Keratinocyte (primary cell): ENCODE measurements at regions not wholly inside any gene's neighbourhood (a gene's known extent, or its start where the extent isn't known, plus 50 kb on each side); places are given as distances from the start of the nearest gene placed in this dataset.
A peak's percentile ranks its signal among the peaks of the same experiment; 100 is the strongest.

Source experiments
- DNase-seq: peaks from one replicate; pipeline ENCODE4 v3.0.0-alpha.2; 2011; ENCODE audit warnings: low read depth, missing footprints, low spot score
- FAIRE-seq: peaks from 2 replicates; lab custom pipeline; 2011; peaks lifted over from hg19 to GRCh38; lab: Jason Lieb, UNC
- H2AFZ ChIP-seq: 2 replicates; pipeline ENCODE4 v1.6.0; 2012; ENCODE audit warnings: low read length, control low read depth, inconsistent platforms; ENCODE audit not compliant: control insufficient read depth
- H3K27ac ChIP-seq: 2 replicates; pipeline ENCODE4 v1.5.1; 2011; ENCODE audit warnings: low read length; ENCODE audit not compliant: control insufficient read depth, insufficient read depth
- H3K27me3 ChIP-seq: 3 replicates; pipeline ENCODE4 v1.6.0; 2011; ENCODE audit warnings: low read length; ENCODE audit not compliant: control insufficient read depth, insufficient read depth; ENCODE audit errors: extremely low read depth
- H3K36me3 ChIP-seq, 2 experiments: 2 replicates in 1 of 2; 3 replicates in 1 of 2; pipeline ENCODE4 v1.5.1; 2011; ENCODE audit warnings: low read length in 2 of 2, mild to moderate bottlenecking in 1 of 2; ENCODE audit not compliant: control insufficient read depth in 2 of 2, insufficient read depth in 2 of 2; ENCODE audit errors: extremely low read depth in 1 of 2
- H3K4me1 ChIP-seq: 3 replicates; pipeline ENCODE4 v1.5.1; 2011; ENCODE audit warnings: low read length; ENCODE audit not compliant: control insufficient read depth, insufficient read depth; ENCODE audit errors: extremely low read depth
- H3K4me2 ChIP-seq: 3 replicates; pipeline ENCODE4 v1.6.0; 2011; ENCODE audit warnings: low read depth, low read length; ENCODE audit not compliant: control insufficient read depth, insufficient read depth; ENCODE audit errors: extremely low read depth
- H3K4me3 ChIP-seq, 3 experiments: fragments of 200-600 bp in 1 of 3; sonication (generic) in 1 of 3; 2 replicates in 2 of 3; 3 replicates in 1 of 3; pipeline ENCODE4 v1.5.1; 2011 to 2016; ENCODE audit warnings: low read length in 3 of 3, mild to moderate bottlenecking in 3 of 3, control low read depth in 2 of 3, inconsistent platforms in 1 of 3, low read depth in 1 of 3, mixed read lengths in 1 of 3, mixed run types in 1 of 3, moderate library complexity in 1 of 3; ENCODE audit not compliant: control insufficient read depth in 2 of 3, insufficient read depth in 2 of 3; ENCODE audit errors: extremely low read depth in 1 of 3
- H3K79me2 ChIP-seq: 2 replicates; pipeline ENCODE4 v1.6.0; 2012; ENCODE audit warnings: low read length; ENCODE audit not compliant: control insufficient read depth, insufficient read depth
- H3K9ac ChIP-seq: 3 replicates; pipeline ENCODE4 v1.6.0; 2011; ENCODE audit warnings: low read length; ENCODE audit not compliant: control insufficient read depth, insufficient read depth; ENCODE audit errors: extremely low read depth
- H3K9me1 ChIP-seq: 3 replicates; pipeline ENCODE4 v1.6.0; 2011; ENCODE audit warnings: low read length; ENCODE audit not compliant: control insufficient read depth, insufficient read depth; ENCODE audit errors: extremely low read depth
- H3K9me3 ChIP-seq: 2 replicates; pipeline ENCODE4 v1.5.1; 2012; ENCODE audit warnings: low read depth, low read length; ENCODE audit not compliant: control insufficient read depth
- H4K20me1 ChIP-seq: 3 replicates; pipeline ENCODE4 v1.6.0; 2011; ENCODE audit warnings: low read length; ENCODE audit not compliant: control insufficient read depth, insufficient read depth; ENCODE audit errors: extremely low read depth
- CTCF ChIP-seq, 3 experiments: IDR thresholded peaks in 1 of 3; conservative IDR thresholded peaks in 1 of 3; optimal IDR thresholded peaks in 1 of 3; 2 replicates in 2 of 3; 3 replicates in 1 of 3; pipeline versions ENCODE3 to v1.5.1; 2011; ENCODE audit warnings: low read length in 3 of 3, mild to moderate bottlenecking in 3 of 3, moderate library complexity in 2 of 3, control low read depth in 1 of 3, inconsistent platforms in 1 of 3; ENCODE audit not compliant: insufficient read depth in 2 of 3; ENCODE audit errors: extremely low read depth in 1 of 3
- EZH2 ChIP-seq: IDR thresholded peaks from one replicate; pipeline ENCODE4 v1.6.1; 2012; ENCODE audit warnings: inconsistent platforms, mild to moderate bottlenecking, low read length, moderate library complexity
- dilution Hi-C: fragments of 300-500 bp; cut with MboI; formaldehyde crosslinking; loops from one replicate; pipeline ENCODE4 v1.7.0; 2020; ENCODE audit warnings: low sequenced_read_pairs; ENCODE audit not compliant: extremely low pct_ligation_motif_present

DNA sequence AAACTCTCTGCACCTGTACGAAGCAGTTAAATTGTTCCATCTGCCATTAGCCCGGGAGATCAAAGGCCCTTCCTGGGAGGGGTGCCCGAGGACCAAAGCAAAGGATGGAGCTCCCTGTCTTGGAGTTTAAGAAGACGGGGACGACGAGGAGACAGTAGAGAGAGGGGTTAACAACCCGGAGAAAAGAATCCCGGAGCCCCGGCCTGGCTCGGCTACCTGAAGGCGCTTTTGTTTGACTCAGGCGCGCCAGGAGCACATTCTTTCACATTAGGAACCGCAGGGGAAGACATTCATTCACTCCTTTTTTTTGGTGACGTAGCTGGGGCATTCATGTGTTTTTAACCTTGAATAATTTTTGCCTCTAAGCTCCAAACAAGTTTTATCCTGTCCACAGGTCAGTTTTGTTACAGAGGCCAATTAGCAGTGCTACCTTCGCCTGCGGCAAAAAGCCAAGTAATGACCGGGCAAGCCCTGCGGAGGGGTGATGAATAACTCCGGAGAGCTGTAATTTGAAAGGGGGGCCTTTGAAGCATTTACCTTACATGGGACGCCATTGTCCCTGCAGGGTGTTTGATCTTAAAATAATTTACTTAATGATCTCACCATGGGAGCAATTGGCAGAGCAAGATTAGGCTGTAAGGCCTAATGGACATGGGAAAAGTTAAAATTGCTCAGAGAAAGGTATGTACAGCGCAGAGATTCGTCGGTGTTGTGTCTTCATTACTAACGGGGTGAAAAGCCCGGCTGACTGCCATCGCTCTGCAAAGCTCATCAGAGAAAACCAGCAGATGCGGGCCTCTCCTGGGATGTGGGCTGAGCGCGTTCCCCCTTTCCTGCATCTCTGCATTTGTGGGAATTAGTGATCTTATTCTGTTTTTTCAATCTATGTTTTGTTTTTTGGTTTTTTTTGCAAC lies 258.0 kb upstream of the SP4 start:
- H3K4me3 ChIP-seq, result no peak overlapping the region
- no peaks in the 10 kb centered on the region for H3K79me2 ChIP-seq
- DNase-seq (no peak), FAIRE-seq (no peak)
- no peak overlapping the region for H2AFZ ChIP-seq
- TF ChIP-seq EZH2, result no peak
- TF ChIP-seq CTCF (optimal IDR thresholded peaks at IDR 0.05 in 1 of 3, IDR thresholded peaks at IDR 0.05 in 1 of 3, conservative IDR thresholded peaks at IDR 0.05 in 1 of 3; ENCODE audit: extremely low read depth in 1 of 3, insufficient read depth in 2 of 3, low read length in 3 of 3), result no peak
- dilution Hi-C loops, result no loop called here
- no peaks in the 10 kb centered on the region for H3K9me3 ChIP-seq
- no peaks in the 10 kb centered on the region for H4K20me1 ChIP-seq
- no peaks in the 10 kb centered on the region for H3K9me1 ChIP-seq
- H3K27me3 ChIP-seq, result no peaks in the 10 kb centered on the region
- no peak overlapping the region for H3K27ac ChIP-seq
- peak overlapping the region; percentile 4 for H3K4me2 ChIP-seq
- H3K4me1 ChIP-seq, result no peaks in the 10 kb centered on the region
- H3K9ac ChIP-seq, result no peak overlapping the region
- no peaks in the 10 kb centered on the region for H3K36me3 ChIP-seq

GRCh38 chr7:21172800-21173199 lies 255.1 kb upstream of the SP4 start:
- H3K4me1 ChIP-seq, result no peaks in the 10 kb centered on the region
- H3K4me3 ChIP-seq, result no peak overlapping the region
- H3K27me3 ChIP-seq, result no peaks in the 10 kb centered on the region
- DNase-seq (no peak), FAIRE-seq (no peak)
- H3K36me3 ChIP-seq, result no peaks in the 10 kb centered on the region
- H3K4me2 ChIP-seq, result no peak overlapping the region
- H2AFZ ChIP-seq, result no peak overlapping the region
- H3K27ac ChIP-seq, result no peak overlapping the region
- no peaks in the 10 kb centered on the region for H3K9me3 ChIP-seq
- dilution Hi-C loops, result no loop called here
- H3K9me1 ChIP-seq, result no peaks in the 10 kb centered on the region
- H4K20me1 ChIP-seq, result no peaks in the 10 kb centered on the region
- no peaks in the 10 kb centered on the region for H3K79me2 ChIP-seq
- TF ChIP-seq CTCF (optimal IDR thresholded peaks at IDR 0.05 in 1 of 3, IDR thresholded peaks at IDR 0.05 in 1 of 3, conservative IDR thresholded peaks at IDR 0.05 in 1 of 3; ENCODE audit: extremely low read depth in 1 of 3, insufficient read depth in 2 of 3, low read length in 3 of 3) (no peak), EZH2 (no peak)
- no peak overlapping the region for H3K9ac ChIP-seq
